CD1c-positive myeloid dendritic cell (primary cell): ENCODE measurements at regions not wholly inside any gene's neighbourhood (a gene's known extent, or its start where the extent isn't known, plus 50 kb on each side); places are given as distances from the start of the nearest gene placed in this dataset.
A peak's percentile ranks its signal among the peaks of the same experiment; 100 is the strongest.
"Not testable (repeated sequence)": the region's sequence is repeated elsewhere in the genome, so short reads cannot be mapped to it uniquely, and the experiment has no call there.

Source experiments
- DNase-seq: peaks from one replicate; pipeline ENCODE4 v3.0.0-alpha.2; 2016; ENCODE audit errors: extremely low spot score

DNA sequence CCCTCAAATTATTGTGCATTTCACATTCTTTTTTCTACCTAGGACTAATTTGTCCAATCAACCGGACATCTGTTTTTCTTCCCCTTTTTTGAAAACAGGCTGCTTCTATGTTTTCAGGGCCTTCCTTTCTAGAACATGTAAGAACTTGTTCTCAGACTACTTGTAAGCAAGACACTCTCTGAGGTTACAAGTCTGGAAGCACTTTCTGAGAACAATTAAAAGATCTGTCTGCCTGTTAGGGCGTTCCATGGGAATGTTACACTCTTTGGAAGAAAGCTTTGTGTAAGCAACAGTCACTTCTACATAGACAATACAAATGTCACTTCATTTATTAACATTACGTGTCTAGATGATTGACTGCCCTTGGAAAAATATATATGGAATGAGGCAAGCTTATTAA lies 50.9 kb upstream of the HSPB3 start:
- DNase-seq: no peak

- DNase-seq: no peak
These were observed 51.5 kb upstream of the HSPB3 start for GRCh38 chr5:54403885-54404416.

DNA sequence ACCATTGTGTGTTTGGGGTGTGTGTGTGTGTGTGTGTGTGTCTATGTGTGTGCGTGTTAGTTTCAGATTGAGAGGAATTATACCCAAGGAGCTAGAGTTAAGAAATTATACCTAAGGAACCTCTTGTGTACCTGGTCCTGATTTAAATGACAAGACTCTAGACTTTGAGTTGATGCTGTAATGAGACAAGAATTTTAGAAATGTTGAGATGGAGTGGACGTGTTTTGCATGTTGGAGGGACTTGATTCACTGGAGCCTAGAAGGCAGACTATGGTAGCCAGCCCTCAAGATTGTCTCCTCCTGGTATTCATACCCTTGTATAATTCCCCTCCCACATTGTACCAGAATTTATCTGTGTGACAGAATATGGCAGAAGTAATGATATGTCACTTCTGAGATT lies 52.4 kb upstream of the HSPB3 start:
- DNase-seq: no peak

GRCh38 chr5:54401515-54401914 lies 54.0 kb upstream of the HSPB3 start:
- DNase-seq: peak; percentile 12

DNA sequence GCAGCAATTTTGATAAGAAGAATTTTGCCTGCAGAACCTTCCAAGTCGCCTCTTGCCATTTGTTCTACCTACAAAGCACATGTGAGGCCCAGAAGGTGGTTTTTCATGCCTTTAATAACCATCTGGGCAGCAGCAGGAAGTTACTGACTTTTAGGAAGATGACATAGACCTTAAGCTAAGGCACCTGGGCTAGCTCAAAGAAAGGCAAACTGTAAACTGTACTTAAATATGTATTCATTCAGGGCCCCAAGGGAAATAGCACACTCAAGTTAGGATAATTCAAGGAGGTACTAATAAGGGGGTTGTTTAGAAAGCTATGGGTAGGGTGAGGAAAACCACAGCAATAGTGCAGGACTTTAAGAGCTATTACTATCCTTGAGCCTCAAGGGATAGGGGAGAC lies 57.3 kb upstream of the HSPB3 start:
- DNase-seq: no peak

DNA sequence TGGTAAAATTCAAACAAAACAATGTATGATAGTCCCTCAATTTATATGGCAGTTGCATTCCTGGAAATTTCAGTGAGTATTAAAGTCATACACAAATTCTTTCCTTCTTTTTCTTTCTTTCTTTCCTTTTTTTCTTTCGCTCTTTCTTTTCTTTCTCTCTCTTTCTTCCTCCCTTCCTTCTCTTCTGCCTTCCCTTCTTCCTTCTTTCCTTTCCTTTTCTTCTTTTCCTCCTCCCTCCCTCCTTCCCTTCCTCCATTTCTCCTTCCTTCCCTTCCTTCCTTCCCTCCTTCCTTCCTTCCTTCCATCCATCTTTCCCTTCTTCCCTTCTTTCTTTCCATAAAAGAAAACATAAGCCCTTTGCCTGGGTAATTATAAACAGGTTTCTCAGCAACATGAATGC lies 58.1 kb upstream of the HSPB3 start:
- no peak for DNase-seq

DNA sequence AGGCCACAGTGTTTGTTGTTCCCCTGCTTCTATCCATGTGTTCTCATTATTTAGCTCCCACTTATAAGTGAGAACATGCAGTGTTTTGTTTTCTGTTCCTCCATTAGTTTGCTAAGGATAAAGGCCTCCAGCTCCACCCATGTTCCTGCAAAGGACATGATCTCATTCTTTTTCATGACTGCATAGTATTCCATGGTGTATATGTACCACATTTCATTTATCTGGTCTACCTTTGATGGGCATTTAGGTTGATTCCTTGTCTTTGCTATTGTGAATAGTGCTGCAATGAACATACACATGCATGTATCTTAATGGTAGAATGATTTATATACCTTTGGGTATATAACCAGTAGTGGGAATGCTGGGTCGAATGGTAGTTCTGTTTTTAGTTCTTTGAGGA lies 62.5 kb upstream of the HSPB3 start:
- not testable (repeated sequence) for DNase-seq

DNA sequence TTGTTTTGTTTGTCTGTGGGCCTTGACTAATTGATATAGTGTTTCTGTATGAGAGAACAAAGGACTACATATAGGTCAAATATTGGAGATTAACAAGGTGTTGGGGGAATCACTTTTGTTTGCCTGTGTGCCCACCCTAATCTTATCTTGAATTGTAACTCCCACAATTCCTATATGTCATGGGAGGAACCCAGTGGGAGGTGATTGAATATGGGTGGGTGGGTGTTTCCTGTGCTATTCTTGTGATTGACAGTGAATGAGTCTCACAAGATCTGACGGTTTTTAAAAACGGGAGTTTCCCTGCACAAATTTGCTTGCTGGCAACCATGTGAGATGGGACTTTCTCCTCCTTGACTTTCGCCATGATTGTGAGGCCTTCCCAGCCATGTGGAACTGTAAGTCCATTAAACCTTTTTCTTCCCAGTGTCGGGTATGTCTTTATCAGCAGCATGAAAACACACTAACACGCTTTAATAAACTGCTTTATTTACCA lies 64.9 kb upstream of the HSPB3 start:
- DNase-seq: no peak

DNA sequence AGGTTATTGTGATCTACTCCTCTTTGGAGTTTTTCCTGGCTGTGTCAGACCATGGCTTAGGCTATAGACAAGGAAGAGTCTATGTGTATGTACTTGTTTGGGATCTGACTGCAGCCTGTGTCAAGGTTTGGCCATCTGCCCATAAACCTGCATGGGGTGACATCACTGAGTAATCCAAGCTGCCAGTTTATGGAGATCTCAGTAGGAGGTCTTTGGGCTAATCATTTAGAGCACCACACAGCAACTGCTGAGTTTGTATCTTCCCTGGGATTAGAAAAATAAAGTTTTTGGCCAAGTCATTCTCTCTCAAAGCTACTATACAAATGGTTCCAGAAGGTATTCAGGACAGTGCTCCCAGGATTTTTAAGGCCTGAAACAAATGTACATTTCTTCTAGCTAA lies 65.5 kb upstream of the HSPB3 start:
- DNase-seq: no peak

- not testable (repeated sequence) for DNase-seq
These were observed 66.1 kb upstream of the HSPB3 start for GRCh38 chr5:54389399-54389798.

- DNase-seq: no peak
These were observed 66.7 kb upstream of the HSPB3 start for GRCh38 chr5:54388811-54389210.

GRCh38 chr5:54388409-54388808 lies 67.1 kb upstream of the HSPB3 start:
- DNase-seq: no peak

DNA sequence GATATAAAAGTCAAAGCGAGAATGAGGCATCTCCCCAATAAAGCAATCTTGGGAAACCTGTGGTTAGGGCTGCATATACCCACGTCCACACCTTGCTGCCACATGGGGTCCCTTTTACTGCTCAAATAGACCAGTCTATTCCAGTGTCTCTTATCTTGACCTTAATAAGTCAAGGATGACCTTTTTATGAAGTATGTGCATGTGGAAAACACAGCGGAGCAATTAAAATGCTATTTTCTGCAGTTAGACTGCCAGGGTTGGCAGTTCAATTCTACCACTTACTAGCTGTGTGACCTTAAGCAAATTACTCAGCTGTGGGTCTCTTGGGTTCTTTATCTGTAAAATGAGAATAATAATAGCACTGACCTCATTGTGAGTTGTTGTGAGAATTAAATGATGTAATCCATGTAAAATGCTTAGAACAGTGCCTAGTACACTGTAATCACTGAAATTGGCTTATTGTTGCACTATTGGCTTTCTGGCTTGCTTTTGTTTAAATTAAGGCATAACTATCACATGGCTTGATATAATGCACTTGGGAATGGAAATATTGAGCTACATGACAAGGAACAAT lies 67.8 kb upstream of the HSPB3 start:
- DNase-seq: no peak

GRCh38 chr5:54387031-54387430 lies 68.5 kb upstream of the HSPB3 start:
- no peak for DNase-seq

GRCh38 chr5:54385994-54386393 lies 69.5 kb upstream of the HSPB3 start:
- no peak for DNase-seq

GRCh38 chr5:54384356-54384933 lies 71.1 kb upstream of the HSPB3 start:
- DNase-seq: no peak

- DNase-seq: no peak
These were observed 71.6 kb upstream of the HSPB3 start for GRCh38 chr5:54383941-54384340.

- DNase-seq: no peak
These were observed 72.1 kb upstream of the HSPB3 start for GRCh38 chr5:54383225-54383901.

DNA sequence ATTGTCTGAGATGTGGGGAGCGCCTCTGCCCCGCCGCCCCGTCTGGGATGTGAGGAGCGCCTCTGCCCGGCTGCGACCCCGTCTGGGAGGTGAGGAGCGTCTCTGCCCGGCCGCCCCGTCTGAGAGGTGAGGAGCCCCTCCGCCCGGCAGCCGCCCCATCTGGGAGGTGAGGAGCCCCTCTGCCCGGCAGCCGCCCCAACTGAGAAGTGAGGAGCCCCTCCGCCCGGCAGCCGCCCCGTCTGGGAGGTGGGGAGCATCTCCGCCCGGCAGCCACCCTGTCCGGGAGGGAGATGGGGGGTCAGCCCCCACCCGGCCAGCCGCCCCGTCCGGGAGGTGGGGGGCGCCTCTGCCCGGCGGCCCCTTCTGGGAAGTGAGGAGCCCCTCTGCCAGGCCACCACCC lies 70.9 kb upstream of the ARL15 start:
- not testable (repeated sequence) for DNase-seq

DNA sequence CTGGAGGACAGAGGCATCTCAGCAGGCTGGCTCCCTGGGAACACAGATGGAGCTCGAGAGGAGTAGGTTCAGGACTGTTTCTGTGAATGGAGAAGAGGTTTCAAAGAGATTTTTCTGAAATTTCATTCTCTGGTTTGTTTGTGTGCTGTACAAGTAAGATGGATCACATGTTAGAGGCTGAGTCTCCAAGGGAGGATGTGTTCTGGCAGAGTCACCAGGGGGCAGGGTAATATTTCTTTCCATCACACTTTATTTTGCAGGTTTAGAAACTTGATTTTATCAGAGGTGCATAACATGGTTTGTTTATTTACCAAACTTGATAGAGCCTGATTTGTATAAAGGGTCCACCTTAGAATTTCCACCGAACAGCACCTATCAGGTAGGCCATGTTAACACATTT lies 69.2 kb upstream of the ARL15 start:
- no peak for DNase-seq

GRCh38 chr5:54378707-54379106 lies 68.3 kb upstream of the ARL15 start:
- DNase-seq: no peak

DNA sequence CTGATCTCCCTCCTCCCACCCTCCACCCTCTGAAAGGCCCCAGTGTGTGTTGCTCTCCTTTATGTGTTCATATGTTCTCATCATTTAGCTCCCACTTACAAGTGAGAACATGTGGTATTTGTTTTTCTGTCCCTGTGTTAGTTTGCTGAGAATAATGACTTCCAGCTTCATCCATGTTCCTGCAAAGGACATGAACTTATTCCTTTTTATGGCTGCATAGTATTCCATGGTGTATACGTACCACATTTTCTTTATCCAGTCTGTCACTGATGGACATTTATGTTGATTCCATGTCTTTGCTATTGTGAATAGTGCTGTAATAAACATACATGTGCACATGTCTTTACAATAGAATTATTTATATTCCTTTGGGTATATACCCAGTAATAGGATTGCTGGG lies 67.0 kb upstream of the ARL15 start:
- not testable (repeated sequence) for DNase-seq

- no peak for DNase-seq
These were observed 60.6 kb upstream of the ARL15 start for GRCh38 chr5:54370982-54371381.
